ENCODE measurements at regions not wholly inside any gene's neighbourhood (a gene's known extent, or its start where the extent isn't known, plus 50 kb on each side); places are given as distances from the start of the nearest gene placed in this dataset.

GRCh38 chr3:107882261-107882660 is 208.6 kb downstream of the CD47 start:
- WGBS, 2 experiments (ENCODE audit: low coverage in 1 of 2, low lambda C conversion rate in 2 of 2, missing lambda C conversion rate in 2 of 2) = 77 to 80% methylated on average over 4 of the region's 4 CpGs
- in situ Hi-C loops (cut with MboI) = no loop called here
- Histone ChIP-seq H3K27ac (no peak overlapping the region), H3K4me3 (no peak overlapping the region), H3K4me1 (ENCODE audit: insufficient read depth) (peaks cover 11% of the 10 kb centered on the region), H3K27me3 (replicated peaks; ENCODE audit: insufficient read depth) (no peaks in the 10 kb centered on the region), H3K4me2 (ENCODE audit: unreplicated experiment) (no peak overlapping the region), H3K79me2 (ENCODE audit: insufficient read depth) (no peaks in the 10 kb centered on the region), H3K9me3 (ENCODE audit: low read depth) (no peaks in the 10 kb centered on the region), H2AFZ (0 out of 2 replicates have a peak overlapping the region, but pooled peaks have one; percentile 1), H3F3A (ENCODE audit: insufficient read depth) (no peaks in the 10 kb centered on the region), H3K9ac (no peak overlapping the region), H4K20me1 (ENCODE audit: insufficient read depth) (no peaks in the 10 kb centered on the region), H3K36me3 (ENCODE audit: low read depth) (no peaks in the 10 kb centered on the region), H3K9me2 (ENCODE audit: insufficient read depth) (no peaks in the 10 kb centered on the region)
- no peak for DNase-seq
- no peak for TF ChIP-seq EZH2phosphoT487 (IDR thresholded peaks at IDR 0.05; ENCODE audit: insufficient read depth, low read depth)
- no peak for TF ChIP-seq EZH2 (IDR thresholded peaks at IDR 0.05; ENCODE audit: insufficient read depth, poor library complexity, severe bottlenecking)

- no peak for TF ChIP-seq EZH2phosphoT487 (IDR thresholded peaks at IDR 0.05; ENCODE audit: insufficient read depth, low read depth)
- no peak for TF ChIP-seq EZH2 (IDR thresholded peaks at IDR 0.05; ENCODE audit: insufficient read depth, poor library complexity, severe bottlenecking)
- Histone ChIP-seq H3K27me3 (replicated peaks; ENCODE audit: insufficient read depth) (no peaks in the 10 kb centered on the region), H3K4me2 (ENCODE audit: unreplicated experiment) (no peak overlapping the region), H3K4me1 (ENCODE audit: insufficient read depth) (peaks cover 11% of the 10 kb centered on the region), H3K27ac (no peak overlapping the region), H3K4me3 (no peak overlapping the region), H3F3A (ENCODE audit: insufficient read depth) (no peaks in the 10 kb centered on the region), H2AFZ (0 out of 2 replicates have a peak overlapping the region, but pooled peaks have one; percentile 1), H3K9ac (no peak overlapping the region), H3K36me3 (ENCODE audit: low read depth) (no peaks in the 10 kb centered on the region), H4K20me1 (ENCODE audit: insufficient read depth) (no peaks in the 10 kb centered on the region), H3K79me2 (ENCODE audit: insufficient read depth) (no peaks in the 10 kb centered on the region), H3K9me2 (ENCODE audit: insufficient read depth) (no peaks in the 10 kb centered on the region), H3K9me3 (ENCODE audit: low read depth) (no peaks in the 10 kb centered on the region)
- in situ Hi-C loops (cut with MboI) = no loop called here
- DNase-seq = no peak
- WGBS, 2 experiments (ENCODE audit: low coverage in 1 of 2, low lambda C conversion rate in 2 of 2, missing lambda C conversion rate in 2 of 2) = 33 to 38% methylated on average over 4 of the region's 4 CpGs
Measured at GRCh38 chr3:107881509-107881908, 209.3 kb downstream of the CD47 start.

DNA sequence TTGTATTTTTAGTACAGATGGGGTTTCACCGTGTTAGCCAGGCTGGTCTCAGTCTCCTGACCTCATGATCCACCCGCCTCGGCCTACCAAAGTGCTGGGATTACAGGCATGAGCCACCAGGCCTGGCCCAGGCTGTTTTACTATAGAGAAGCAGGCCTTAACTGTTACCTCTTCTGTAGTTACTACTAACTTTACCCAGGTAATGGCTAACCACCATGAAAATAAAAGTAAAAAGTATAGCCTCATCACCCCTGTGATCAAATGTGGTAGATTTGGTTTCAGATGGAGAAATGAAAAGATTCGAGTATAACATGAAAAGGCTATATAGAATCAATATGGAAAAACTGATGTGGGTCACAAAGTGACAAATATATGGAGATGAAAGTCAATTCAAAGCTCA is 210.1 kb downstream of the CD47 start:
- Histone ChIP-seq H3K36me3 (ENCODE audit: low read depth) (no peaks in the 10 kb centered on the region), H2AFZ (no peak overlapping the region), H3K4me1 (ENCODE audit: insufficient read depth) (peaks cover 11% of the 10 kb centered on the region), H3K4me2 (ENCODE audit: unreplicated experiment) (no peak overlapping the region), H3K9ac (no peak overlapping the region), H3K27ac (no peak overlapping the region), H3F3A (ENCODE audit: insufficient read depth) (no peaks in the 10 kb centered on the region), H3K79me2 (ENCODE audit: insufficient read depth) (no peaks in the 10 kb centered on the region), H4K20me1 (ENCODE audit: insufficient read depth) (no peaks in the 10 kb centered on the region), H3K4me3 (no peak overlapping the region), H3K9me3 (ENCODE audit: low read depth) (no peaks in the 10 kb centered on the region), H3K9me2 (ENCODE audit: insufficient read depth) (no peaks in the 10 kb centered on the region), H3K27me3 (replicated peaks; ENCODE audit: insufficient read depth) (no peaks in the 10 kb centered on the region)
- in situ Hi-C loops (cut with MboI) = no loop called here
- DNase-seq = no peak
- TF ChIP-seq EZH2 (IDR thresholded peaks at IDR 0.05; ENCODE audit: insufficient read depth, poor library complexity, severe bottlenecking) = no peak
- no peak for TF ChIP-seq EZH2phosphoT487 (IDR thresholded peaks at IDR 0.05; ENCODE audit: insufficient read depth, low read depth)
- WGBS, 2 experiments (ENCODE audit: low coverage in 1 of 2, low lambda C conversion rate in 2 of 2, missing lambda C conversion rate in 2 of 2) = 79 to 85% methylated on average over 4 of the region's 4 CpGs

DNA sequence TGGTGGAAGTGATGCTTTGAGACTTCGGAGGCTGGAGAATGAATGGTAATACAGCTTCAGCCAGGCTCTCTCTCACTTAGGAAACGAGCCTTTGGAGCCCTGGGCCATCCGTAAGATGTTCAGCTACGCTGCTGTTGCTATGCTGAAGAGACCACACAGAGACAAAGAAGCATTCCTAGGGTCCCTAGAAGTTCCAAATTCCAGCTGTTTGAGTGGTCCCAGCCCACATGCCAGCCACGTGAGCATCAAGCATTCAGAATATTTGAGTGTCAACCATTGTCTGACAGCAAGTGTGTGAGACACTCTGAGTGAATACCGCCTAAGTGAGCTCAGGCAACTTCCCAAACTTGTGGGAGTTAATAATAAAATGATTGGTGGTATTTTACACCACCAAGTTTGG is 212.9 kb downstream of the CD47 start:
- H3K9me3 ChIP-seq (ENCODE audit: low read depth) = no peaks in the 10 kb centered on the region
- TF ChIP-seq EZH2 (IDR thresholded peaks at IDR 0.05; ENCODE audit: insufficient read depth, poor library complexity, severe bottlenecking) (no peak), EZH2phosphoT487 (IDR thresholded peaks at IDR 0.05; ENCODE audit: insufficient read depth, low read depth) (no peak)
- in situ Hi-C loops (cut with MboI) = no loop called here

More for the DNA sequence above, 212.9 kb downstream of the CD47 start:
- no peak overlapping the region; the same call in 1 of the 2 replicates for H2AFZ ChIP-seq
- 50% methylated on average over 6 of the region's 6 CpGs for WGBS, 2 experiments (ENCODE audit: low coverage in 1 of 2, low lambda C conversion rate in 2 of 2, missing lambda C conversion rate in 2 of 2)
- H4K20me1 ChIP-seq (ENCODE audit: insufficient read depth) = no peaks in the 10 kb centered on the region
- no peak overlapping the region for H3K27ac ChIP-seq
- no peaks in the 10 kb centered on the region for H3K36me3 ChIP-seq (ENCODE audit: low read depth)
- no peaks in the 10 kb centered on the region for H3K79me2 ChIP-seq (ENCODE audit: insufficient read depth)
- H3K9ac ChIP-seq = no peak overlapping the region
- no peaks in the 10 kb centered on the region for H3F3A ChIP-seq (ENCODE audit: insufficient read depth)
- no peak overlapping the region for H3K4me2 ChIP-seq (ENCODE audit: unreplicated experiment)
- no peak for DNase-seq
- no peaks in the 10 kb centered on the region for H3K9me2 ChIP-seq (ENCODE audit: insufficient read depth)
- no peaks in the 10 kb centered on the region for H3K27me3 ChIP-seq (replicated peaks; ENCODE audit: insufficient read depth)
- no peaks in the 10 kb centered on the region for H3K4me1 ChIP-seq (ENCODE audit: insufficient read depth)
- no peak overlapping the region for H3K4me3 ChIP-seq
